ENCODE measurements at regions not wholly inside any gene's neighbourhood (a gene's known extent, or its start where the extent isn't known, plus 50 kb on each side); places are given as distances from the start of the nearest gene placed in this dataset.

GRCh38 chr7:38025815-38026214 is 105.4 kb downstream of the EPDR1 start:
- TF ChIP-seq, protein P1, sequence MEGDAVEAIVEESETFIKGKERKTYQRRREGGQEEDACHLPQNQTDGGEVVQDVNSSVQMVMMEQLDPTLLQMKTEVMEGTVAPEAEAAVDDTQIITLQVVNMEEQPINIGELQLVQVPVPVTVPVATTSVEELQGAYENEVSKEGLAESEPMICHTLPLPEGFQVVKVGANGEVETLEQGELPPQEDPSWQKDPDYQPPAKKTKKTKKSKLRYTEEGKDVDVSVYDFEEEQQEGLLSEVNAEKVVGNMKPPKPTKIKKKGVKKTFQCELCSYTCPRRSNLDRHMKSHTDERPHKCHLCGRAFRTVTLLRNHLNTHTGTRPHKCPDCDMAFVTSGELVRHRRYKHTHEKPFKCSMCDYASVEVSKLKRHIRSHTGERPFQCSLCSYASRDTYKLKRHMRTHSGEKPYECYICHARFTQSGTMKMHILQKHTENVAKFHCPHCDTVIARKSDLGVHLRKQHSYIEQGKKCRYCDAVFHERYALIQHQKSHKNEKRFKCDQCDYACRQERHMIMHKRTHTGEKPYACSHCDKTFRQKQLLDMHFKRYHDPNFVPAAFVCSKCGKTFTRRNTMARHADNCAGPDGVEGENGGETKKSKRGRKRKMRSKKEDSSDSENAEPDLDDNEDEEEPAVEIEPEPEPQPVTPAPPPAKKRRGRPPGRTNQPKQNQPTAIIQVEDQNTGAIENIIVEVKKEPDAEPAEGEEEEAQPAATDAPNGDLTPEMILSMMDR (IDR thresholded peaks at IDR 0.05) = no peak
- TF ChIP-seq POLR2AphosphoS5 (IDR thresholded peaks at IDR 0.05) (no peak), POLR2A (IDR thresholded peaks at IDR 0.05) (no peak), EP300 (IDR thresholded peaks at IDR 0.05) (no peak)

All from stomach (tissue), 4 donors.